HG02588 (cell line): ENCODE measurements at regions not wholly inside any gene's neighbourhood (a gene's known extent, or its start where the extent isn't known, plus 50 kb on each side); places are given as distances from the start of the nearest gene placed in this dataset.
"Not testable (repeated sequence)": the region's sequence is repeated elsewhere in the genome, so short reads cannot be mapped to it uniquely, and the experiment has no call there.

ENCODE experiments used
- ATAC-seq: cut with Tn5 transposase; IDR thresholded peaks from one replicate; pipeline ENCODE4 v1.9.1; 2021; ENCODE audit warnings: mild to moderate bottlenecking, moderate library complexity; ENCODE audit not compliant: unreplicated experiment

DNA sequence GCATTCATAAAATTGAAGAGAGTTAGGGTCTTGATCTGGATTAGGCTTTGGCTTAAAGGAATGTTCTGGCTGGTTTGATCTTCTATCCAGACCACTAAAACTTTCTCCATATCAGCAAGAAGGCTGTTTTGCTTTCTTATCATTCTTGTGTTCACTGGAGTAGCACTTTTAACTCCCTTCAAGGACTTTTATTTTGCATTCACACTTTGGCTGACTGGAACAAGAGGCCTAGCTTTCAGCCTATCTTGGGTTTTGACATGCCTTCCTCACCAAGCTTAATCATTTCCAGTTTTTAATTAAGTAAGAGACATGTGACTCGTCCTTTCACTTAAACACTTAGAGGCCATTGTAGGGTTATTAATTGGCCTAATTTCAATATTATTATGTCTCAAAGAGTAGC lies 190.3 kb downstream of the RAB11FIP2 start:
- not testable (repeated sequence) for ATAC-seq

GRCh38 chr10:117860135-117860534 lies 186.6 kb downstream of the RAB11FIP2 start:
- no peak for ATAC-seq

- no peak for ATAC-seq
Observed at GRCh38 chr10:117860823-117861222, 185.9 kb downstream of the RAB11FIP2 start.

DNA sequence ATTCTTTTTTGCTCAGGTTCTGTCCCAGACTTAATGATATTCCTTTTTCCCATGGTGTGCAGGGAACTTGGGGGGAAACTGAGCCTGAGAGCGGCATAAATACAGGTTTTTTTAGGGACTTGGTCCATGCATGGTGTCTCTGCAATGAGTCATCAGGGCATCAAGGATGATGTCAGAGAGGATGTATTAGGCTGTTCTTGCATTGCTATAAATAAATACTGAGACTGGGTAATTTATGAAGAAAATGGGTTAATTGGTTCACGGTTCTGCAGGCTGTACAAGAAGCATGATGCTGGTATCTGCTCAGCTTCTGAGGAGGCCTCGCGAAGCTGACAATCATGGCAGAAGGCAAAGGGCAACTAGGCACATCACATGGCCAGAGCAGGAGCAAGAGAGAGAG lies 185.4 kb downstream of the RAB11FIP2 start:
- no peak for ATAC-seq

DNA sequence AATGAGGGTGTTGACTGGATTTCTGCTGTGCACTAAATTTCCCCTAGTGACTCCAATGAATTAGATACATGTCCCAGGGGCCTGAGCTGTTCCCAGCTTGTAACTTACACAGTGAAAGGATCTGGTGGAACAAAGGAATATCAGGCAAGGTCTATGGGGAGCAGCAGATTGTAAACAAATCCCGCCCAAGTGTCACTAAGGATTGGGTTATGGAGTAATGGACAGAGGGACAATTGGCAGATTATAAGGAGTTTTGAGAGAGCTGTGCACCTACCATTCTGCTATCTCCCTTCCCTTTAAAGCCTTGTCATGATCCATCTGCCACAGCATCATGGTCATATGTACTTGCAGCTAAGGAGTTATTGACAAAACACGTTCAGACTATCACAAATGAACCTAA lies 183.0 kb downstream of the RAB11FIP2 start:
- ATAC-seq, result no peak

GRCh38 chr10:117865945-117866344 lies 180.8 kb downstream of the RAB11FIP2 start:
- ATAC-seq, result no peak

DNA sequence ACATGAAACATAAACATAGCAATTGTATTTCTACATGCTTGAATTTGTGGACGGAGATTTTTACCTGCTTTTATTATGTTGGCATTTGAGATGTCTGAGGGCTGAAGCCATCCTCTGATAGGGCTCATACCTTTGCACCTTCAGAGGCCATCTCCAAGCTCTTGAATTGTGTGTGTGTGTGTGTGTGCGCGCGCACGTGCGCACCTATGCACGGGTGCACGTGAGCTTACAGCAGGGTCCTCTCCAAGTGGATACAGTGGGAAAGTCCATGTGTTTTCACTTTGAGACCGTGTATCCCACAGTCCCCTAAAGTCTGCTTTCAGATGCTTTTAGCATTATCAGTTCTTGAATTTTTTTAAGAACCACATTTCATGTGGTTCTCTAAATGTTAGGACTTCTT lies 178.6 kb downstream of the RAB11FIP2 start:
- ATAC-seq, result no peak

DNA sequence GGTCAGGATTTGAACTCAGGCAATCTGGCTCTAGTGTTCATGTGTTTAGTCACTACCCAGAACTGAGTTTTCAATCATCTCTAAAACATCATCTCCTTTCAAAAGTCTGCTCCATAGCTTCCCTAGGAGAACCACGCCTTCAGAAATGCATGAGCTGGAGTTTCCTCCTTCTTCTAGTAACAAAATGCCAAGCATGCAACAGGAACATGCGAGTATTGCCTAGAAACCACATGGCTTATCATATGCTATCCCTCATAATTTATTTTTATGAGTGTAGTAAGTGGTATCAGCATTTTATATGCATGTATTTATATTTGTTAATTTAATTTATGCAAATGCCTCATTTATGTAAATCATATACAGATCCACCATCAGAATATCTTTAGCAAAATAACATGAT lies 170.9 kb downstream of the RAB11FIP2 start:
- ATAC-seq, result no peak

- ATAC-seq, result no peak
Observed at GRCh38 chr10:117876210-117876609, 170.5 kb downstream of the RAB11FIP2 start.

DNA sequence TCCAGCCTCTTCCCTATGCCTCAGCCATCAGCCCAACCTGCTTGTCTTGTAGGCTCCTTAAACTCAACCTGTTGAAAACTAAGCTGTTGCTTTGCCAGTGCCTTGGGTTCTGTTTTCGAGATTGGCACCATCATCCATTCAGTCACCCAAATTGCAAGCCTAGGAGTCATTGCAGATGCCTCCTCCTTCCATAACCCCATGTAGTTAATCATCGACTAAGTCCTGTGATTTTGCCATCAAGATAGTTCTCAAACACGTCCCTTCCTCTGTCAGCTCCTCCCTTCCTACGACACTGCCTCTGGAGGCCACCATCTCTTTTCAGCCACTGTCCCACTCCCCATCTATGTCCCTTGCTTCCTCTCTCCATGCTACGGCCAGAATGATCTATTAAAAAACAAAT lies 168.1 kb downstream of the RAB11FIP2 start:
- ATAC-seq, result no peak

- ATAC-seq, result no peak
Observed at GRCh38 chr10:117884093-117884492, 162.6 kb downstream of the RAB11FIP2 start.

- no peak for ATAC-seq
Observed at GRCh38 chr10:117884592-117884991, 162.1 kb downstream of the RAB11FIP2 start.

DNA sequence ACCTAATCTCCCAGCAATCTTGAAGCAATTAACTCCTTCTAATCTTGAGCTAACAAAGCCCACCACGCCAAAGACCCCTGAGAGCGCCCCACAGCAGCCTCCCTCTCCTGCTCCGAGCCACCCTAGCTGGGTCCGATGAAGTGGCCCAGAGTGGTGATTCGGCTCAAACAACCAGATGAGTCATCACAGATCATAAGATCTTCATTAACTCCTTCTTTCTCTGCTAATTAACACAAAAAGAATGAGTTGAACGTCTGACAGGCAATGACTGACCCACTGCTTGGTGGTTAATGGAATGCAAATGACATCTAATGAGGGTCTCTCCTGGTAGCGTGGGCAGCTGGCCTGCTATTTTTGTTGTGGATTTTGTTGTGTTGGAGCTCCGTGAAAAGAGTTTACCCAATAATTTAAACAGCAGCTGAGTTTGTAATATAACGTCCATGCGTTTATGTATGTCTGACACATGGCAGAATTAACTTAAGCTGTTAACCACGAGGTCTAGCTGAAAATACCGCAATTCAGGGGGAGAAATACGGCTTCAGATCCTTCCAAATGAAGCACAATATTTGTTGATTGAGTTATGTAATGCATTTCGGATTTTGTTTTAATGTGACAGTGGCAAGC lies 161.4 kb downstream of the RAB11FIP2 start:
- ATAC-seq, result no peak

- ATAC-seq, result no peak
Observed at GRCh38 chr10:117886766-117887165, 160.0 kb downstream of the RAB11FIP2 start.

GRCh38 chr10:117889664-117890063 lies 157.1 kb downstream of the RAB11FIP2 start:
- ATAC-seq, result no peak

GRCh38 chr10:117892681-117893220 lies 154.0 kb downstream of the RAB11FIP2 start:
- ATAC-seq, result no peak

GRCh38 chr10:117894339-117894738 lies 152.4 kb downstream of the RAB11FIP2 start:
- ATAC-seq, result no peak

DNA sequence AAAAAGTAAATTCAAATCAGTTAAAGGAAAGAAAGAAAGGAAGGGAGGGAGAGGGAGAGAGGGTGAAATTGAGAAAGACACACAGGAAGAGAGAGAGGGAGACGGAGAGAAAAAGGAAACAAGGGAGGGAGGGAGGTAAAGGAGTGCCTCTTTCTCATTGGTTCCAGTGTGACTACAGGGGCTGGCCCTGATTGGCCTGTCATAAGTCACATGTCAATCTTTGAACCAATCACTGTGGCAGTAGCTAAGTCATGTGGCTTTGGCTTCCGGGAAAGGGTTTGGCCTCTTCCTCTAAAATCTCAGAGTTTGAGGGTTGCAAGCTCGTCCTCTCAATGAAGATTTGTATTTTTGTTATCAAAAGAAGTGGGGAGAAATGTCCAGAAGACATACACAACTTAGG lies 150.2 kb downstream of the RAB11FIP2 start:
- no peak for ATAC-seq

GRCh38 chr10:117899181-117899683 lies 147.5 kb downstream of the RAB11FIP2 start:
- ATAC-seq, result no peak

DNA sequence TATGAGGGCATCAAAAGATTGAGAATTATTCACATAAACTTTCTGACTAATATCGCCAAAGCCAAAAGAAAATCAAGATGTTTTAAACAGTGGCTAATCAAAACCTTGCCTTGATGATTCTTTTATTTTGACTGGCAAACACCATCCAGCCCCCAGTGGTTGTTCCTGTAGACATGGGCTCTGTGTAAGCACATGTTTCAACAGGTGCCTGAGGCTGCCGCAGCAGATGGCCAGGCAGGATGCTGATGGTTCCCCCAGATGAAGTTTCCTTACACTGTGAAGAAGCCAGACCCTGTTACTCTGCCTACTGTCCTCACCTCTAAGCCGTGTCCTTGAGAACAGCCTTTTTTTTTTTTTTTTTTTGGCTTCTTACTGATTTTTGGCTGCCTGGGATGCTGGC lies 146.5 kb downstream of the RAB11FIP2 start:
- ATAC-seq, result no peak

GRCh38 chr10:117903854-117904253 lies 142.9 kb downstream of the RAB11FIP2 start:
- ATAC-seq, result no peak

- no peak for ATAC-seq
Observed at GRCh38 chr10:117905404-117905803, 141.3 kb downstream of the RAB11FIP2 start.

GRCh38 chr10:117911684-117912083 lies 135.1 kb downstream of the RAB11FIP2 start:
- ATAC-seq, result no peak
